GM21786 (cell line): ENCODE measurements at regions not wholly inside any gene's neighbourhood (a gene's known extent, or its start where the extent isn't known, plus 50 kb on each side); places are given as distances from the start of the nearest gene placed in this dataset.

Experiments
- ATAC-seq: cut with Tn5 transposase; IDR thresholded peaks from one replicate; pipeline ENCODE4 v1.9.1; 2021; ENCODE audit not compliant: unreplicated experiment

DNA sequence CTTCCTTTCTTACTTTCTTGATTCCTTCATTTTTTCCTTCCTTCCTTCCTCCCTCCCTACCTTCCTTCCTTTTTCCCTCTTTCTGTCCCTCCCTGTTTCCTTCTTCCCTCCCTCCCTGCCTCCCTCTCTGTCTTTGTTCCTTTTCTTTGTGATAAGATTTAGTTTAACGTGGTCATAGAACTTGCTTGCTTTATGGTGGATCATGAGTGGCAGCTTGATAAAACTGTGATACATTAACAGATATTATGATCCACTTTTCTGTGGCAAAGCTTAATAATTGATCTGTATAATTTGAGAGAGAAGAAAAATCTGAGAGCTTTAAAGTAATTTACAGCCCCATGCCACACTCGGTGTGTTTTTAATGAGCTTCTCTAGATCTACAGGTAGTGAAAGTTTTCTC is 280.5 kb downstream of the RNF144B start:
- ATAC-seq: no peak

DNA sequence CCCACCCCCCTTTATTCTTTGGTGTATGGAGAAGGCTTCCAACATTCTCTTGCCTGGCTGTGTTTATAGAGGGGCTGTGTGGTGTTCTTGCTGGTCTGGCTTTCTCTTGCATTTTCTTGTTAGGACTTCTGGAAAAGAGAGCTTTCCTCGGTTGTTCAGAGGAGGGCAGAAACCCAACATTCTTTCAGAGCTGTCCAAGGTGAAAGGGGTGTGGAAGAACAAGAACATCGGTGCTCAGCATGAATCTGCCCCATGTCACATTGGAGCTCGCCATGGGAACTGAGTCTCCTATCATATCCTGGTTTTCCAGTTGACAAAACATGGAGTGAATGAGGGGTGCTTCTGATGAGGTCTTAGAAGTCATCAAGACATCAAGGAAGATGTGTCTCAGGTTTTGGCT is 281.8 kb downstream of the RNF144B start:
- no peak for ATAC-seq

DNA sequence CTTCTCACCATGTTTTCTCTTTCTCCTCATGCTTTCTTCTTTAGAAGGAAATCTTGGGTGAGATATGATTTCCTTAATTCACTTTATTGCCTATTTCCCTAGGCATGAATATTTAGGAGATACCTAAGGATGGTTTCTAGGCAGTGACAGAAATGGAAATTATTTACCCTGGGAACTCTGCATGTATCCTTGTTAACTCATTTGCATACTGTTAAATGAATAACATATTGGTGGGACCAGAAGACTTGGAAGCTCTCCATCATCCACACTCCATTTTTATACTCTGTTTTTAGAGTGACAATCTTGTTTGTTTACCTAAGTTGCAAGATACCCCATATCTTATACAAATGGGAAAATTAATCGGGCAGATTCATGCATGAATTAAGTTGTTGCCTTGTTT is 285.7 kb downstream of the RNF144B start:
- ATAC-seq: no peak

DNA sequence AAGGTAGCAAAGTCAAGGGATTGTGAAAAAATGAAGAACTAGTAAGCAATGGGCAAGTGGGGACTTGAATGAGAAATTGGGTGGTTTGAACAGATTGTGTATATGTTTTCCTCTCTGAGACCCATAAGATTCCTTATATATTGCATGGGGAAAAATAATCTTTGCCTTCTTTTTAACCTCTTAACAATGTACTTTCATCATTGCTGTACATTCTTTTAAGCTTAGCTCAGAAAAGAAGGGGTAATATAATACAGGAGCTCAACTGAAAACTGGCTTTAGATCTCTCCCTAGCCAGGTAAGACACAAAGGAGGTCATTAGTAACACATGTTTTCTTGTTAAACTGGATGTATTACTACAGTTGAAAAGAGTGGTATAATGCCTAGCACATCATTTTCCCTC is 287.2 kb downstream of the RNF144B start:
- ATAC-seq: no peak

DNA sequence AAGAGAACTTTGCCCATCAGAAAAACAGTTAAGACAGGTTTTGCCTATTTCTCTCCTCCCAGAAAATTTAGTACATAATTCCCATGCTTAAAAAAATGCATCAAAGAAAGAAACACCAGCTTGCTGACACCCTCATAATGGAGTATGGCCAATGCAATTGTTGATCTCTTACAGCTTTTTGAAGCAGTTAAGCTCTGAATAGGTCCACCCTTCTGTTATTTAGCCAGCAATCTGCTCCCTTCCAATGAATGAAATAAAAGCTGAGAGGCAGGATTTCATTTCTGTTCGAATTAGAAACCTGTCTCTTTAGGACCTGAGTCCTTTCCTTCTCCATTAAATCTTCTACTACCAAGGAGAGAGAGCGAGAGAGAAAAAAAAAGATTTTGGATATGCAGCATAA is 288.7 kb downstream of the RNF144B start:
- no peak for ATAC-seq

DNA sequence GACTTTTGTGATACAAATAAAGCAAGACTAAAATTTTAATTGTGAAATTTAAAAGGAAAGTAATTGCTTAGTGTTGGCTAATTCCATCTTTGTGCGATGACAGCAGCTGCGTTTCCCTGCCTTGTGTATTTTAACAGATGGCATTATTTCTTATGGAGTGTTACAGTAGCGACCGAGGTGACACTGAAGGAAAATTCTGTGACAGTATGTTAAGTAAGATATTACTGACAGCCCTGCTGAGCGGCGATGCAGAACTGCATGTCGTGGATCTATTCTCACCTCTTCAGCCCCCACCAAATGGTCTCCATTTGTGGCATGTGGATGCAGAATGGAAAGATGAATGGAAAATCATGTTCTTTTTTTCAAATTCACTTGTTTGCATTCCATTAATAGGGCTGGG is 289.4 kb downstream of the RNF144B start:
- no peak for ATAC-seq

DNA sequence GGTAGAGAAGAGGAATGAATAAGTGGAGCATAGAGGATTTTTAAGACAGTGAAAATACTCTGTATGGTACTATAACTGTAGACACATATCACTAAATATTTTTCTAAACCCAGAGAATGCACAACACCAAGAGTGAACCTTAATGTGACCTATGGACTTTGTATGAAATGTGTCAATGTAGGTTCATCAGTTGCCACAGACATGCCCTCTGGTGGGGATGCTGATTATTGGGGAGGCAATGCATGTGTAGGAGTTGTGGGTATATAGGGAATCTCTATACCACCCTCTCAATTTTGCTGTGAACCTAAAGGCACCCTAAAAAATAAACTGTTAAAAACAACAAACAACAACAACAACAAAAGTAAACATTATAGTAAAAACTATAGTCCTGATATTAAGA is 293.7 kb downstream of the RNF144B start:
- no peak for ATAC-seq

DNA sequence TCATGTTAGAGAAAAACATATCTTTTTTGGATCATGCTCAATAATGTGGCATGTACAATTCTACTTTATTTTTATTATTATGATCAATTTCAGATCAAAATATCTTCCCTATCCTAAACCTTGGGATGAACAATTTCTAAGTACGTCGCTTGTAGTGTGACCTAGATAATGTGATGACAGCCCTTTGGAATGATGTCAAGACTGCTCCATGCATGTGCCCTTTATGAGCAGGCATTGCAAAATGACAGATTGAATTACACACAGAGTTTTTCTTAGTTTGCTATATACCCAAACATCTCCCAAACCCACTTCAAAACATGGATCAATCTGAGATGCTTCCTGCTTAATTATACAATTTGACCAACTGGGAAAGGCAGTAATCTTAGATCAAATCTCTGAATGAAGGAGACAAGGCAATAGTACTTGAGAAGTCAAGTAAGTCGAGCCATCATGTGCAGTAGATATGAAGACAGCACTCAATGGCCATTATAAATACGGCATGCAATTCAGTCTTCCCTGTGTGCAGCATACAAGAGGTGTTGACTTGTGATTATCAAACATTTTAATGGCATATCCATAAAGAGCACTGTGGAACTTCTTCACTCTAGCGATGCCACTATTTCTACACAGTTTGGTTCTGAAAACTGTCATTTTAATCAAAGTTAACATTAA is 294.8 kb downstream of the RNF144B start:
- no peak for ATAC-seq

DNA sequence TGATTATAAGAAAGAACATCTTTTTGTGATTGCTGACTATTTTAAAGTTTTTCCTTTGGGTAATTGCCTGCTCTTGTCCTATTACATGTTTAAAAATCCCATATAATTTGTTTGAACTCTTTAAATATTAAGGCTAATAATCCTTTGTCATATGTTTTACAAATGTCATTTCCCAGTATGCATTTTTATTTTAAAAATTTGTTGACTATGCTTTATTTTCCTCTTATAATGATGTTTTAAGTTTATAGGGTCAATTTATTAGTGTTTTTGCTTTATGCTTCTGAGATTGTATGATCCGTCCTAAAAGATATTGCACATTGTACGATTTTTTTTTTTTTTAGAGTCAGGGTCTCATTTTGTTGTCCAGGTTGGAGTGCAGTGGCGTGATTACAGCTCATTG is 297.2 kb downstream of the RNF144B start:
- no peak for ATAC-seq

DNA sequence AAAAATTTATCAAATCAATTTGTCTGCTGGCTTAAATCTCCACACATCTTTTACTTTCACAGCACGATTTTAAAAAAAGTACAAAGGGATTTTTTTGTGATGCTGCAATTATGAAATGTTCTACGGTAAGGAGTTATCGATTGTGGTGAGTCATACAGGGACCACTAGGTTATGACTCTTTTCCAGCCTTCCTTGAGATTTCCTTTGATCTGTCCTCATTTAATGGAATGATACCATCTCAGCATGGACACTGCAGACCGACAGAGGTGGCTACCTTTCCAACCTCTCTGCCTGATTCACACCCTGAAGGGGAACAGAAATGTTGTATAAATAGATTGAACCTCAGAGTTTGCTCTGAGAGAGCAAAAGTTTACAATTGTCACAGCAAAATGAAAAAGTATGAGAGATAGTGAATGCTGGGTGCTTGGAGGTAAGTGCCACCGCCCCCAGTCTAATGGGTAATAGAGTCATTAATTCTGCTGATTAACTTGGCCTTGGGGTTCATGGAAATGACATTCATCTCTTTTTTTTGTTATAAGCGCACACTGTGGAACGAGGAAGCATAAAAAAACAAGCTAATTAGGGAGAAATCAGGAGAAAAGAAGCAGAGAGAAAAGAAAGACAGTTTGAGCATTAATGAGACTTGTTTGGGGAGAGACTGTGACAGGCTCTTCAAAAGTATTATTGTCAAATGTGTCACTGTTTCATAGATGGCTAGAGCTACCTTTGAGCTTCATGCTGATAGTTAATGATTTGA is 306.0 kb downstream of the RNF144B start:
- no peak for ATAC-seq

DNA sequence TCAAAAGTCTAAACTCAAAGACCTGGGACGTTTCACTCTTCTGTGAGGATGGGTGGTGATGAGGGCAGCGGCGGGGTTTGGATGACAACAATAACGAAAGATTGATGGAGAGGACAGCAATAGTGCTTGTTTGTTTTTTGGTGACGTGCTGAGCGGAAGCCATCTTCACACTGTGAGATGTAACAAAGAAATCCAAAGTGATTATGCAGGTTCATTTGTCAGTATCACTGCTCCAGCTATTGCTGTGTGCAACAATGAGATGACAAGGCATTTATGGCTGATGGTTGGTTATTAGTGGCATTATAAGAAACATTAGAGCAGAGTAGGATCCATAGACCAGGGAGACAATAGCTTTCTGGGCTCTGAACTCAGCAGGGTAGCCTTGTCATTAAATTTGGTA is 306.7 kb downstream of the RNF144B start:
- no peak for ATAC-seq

DNA sequence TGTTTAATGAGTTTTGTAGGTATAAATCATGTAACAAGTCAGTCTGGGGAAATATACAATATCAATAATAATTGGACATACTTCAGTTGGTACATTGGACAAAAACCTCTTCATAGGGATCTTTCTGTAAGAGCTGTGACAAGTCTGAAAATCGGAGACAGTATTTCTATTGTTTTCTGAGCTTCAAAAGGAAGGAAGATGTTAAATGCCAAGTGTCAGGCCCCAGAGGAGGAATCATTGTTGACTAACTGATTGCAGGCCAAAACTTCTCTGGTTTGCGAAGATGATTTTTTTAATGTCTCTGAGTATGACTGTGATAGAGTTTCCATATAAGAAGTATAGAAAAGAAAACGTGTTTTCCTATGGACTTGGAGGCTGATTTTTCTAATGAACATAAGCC is 316.4 kb downstream of the RNF144B start:
- ATAC-seq: no peak

DNA sequence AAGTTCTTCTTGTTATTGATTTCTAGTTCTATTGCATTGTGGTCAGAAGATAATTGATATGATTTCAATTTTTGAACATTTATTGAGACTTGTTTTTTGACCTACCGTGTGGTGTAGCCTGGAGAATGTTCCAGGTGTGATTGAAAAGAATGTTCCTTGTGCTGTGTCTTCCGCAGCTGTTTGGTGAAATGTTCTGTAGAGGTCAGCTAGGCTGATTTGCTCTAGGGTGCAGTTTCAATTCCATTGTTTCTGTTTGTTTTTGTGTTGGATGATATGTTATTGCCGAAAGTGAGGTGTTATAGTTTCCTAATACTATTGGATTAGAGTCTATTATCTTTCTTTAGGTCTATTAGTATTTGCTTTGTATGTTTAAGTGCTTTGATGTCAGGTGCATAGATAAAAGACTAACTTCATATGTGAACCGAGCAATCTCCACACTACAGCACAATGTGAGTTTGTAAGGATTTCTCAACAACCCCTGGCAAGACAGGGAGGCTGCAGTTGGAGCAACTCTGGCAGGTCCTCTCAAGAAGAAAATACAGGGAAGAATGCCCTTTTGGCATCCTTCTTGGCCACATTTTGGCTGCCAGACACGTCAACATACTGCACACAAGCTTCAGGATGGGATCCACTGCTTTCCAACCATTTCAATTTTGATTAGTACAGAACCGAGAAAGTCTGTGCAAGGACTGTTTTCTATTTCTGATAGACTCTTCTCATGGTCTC is 320.7 kb downstream of the RNF144B start:
- ATAC-seq: no peak

DNA sequence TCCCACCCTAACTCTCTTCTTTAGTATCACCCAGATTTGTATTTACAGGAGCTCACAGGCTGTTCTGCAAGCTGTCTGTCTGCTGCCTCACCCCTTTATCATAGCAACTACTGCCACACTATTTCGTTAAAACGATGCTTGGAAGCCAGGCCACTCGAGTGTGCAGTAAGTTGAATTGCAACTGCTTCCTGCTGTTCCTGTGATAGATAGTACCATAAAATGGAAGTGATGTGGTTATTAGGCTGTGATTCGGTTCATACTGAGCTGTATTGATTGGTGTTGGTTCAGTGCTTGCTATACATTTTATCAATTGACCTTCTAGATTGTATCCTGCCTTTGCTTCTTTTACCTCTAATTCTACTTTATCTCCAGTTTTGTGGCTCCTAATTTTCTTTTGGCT is 325.4 kb downstream of the RNF144B start:
- no peak for ATAC-seq

DNA sequence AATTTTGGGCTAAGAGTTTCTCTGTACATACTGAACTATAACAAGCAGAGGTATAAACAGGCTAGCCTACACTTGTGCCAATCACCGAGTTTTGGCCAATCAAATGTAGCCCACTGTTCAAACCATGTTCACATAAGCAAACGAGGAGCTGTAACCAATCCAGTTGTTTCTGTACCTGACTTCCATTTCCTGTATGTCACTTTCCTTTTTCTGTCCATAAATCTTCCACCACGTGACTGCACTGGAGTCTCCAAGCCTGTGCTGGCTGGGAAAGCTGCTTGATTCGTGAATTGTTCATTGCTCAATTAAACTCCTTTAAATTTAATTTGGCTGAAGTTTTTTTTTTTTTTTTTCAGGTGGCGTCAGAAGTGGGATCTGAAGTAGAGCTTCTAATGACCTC is 332.9 kb downstream of the RNF144B start:
- ATAC-seq: no peak

DNA sequence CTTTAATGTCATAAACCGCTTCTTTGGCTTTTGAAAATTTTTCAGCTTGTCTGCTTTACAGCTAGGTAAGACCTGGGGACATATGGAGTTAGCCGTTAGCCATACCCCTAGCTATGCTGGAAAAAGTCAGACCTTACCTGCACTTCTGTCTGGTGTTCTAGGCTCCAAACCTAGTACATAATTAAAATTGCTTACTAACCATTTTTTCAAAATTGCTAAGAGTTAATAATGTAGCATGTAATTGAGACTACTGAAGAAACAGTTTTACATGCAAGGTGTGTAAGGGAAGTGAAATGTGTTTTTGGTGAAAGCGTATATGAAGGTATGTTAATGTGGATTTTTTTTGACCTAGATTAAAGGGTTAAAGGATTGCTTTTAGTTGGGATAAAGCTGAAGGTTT is 336.9 kb downstream of the RNF144B start:
- no peak for ATAC-seq

DNA sequence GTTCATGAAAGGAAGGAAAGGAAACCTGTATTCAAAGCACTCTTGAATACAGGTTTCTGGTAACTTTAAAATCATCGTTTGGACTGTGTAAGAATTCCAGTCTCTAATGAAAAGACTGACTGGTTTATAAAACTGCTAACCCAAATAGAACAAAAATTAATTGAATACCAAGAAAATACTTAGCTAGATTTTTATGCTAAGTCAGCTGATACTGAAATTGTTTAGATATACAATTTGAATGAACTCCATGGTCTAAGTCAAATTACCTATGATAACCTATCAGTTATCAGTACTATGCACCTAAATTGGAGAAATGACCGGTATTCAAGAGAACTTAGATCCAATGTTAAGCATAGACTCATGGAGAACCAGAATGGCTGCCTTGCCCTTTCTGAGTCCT is 338.3 kb downstream of the RNF144B start:
- no peak for ATAC-seq

DNA sequence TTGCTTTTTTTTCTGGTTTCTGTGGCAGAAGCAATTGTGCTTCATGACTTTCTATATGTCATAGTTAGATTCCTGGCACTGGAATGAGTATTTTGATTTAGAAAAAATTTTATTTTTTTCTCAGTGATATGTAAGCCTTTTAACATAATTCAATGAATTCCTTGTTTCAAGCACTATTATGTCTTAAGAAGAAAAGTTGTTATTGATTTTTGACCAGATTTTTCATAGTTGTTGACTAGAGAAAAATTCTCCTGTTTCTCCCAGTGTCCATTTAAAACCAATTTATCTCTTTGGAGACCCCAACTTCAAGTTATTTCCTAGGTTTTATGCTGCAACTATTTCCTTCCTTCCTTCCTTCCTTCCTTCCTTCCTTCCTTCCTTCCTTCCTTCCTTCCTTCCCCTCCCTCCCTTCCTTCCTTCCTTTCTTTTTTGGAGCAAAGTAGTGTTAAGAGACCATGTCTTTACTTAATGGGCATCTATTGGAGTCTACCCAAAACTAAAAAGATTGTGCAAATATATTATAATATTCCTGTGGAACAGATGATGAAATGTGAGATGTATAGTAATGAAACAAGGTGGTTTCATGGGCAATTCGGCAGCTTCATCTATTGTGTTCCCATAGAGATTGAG is 346.9 kb downstream of the RNF144B start:
- ATAC-seq: no peak

DNA sequence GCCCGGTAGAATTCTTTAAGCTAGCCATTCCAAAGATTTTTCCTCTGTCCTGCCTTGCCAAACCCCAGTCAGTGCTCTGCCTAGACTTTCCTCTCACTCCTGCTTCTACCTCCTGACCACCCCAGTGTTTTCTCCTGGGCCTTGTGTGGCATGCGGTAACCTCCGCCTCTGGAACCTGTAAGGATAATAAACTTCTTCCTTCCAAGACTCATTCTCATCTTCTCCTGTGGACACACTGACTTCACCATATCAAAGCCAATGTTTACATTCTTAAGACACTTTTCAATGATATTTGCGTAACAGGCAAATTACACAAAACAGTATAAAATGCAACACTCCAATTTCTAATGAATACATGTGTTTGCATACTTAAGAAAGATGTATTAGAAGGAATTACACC is 354.6 kb downstream of the RNF144B start:
- ATAC-seq: no peak

DNA sequence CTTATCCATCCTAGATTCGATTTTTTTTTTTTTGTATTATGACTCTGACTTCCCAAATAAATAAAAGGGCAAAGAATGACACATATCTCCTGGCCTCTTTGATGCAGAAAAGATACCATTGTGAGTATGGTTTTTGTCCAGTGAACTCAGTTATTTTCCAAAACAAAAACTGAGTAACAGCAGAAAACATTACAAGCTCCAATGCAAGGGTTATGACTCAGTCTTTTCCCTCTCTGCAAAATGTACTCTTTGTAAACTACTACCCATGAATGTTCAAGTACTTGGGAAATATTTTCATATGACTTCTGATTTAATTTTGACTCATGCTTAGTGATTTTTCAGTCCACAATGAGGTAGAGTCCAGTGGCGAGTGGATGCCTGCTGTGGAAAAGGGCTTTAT is 355.3 kb downstream of the RNF144B start:
- ATAC-seq: no peak

DNA sequence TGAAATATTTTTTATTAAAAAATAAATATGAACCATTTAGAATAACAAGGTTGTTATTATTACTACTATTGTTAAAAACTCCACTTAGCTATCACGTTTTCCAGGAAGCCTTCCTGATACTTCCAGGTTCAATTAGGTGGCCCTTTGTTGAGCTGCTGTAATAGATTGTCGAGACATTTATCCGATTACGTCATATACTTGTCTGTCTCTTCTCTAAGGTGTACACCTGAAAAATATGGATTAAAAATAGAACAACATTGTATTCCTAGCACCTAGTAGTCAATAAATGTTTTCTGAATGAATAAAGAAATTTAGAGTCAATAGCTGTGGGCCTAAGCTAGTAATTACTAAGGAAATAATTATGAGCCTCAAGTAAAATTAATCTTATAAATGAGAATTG is 359.6 kb downstream of the RNF144B start:
- no peak for ATAC-seq

DNA sequence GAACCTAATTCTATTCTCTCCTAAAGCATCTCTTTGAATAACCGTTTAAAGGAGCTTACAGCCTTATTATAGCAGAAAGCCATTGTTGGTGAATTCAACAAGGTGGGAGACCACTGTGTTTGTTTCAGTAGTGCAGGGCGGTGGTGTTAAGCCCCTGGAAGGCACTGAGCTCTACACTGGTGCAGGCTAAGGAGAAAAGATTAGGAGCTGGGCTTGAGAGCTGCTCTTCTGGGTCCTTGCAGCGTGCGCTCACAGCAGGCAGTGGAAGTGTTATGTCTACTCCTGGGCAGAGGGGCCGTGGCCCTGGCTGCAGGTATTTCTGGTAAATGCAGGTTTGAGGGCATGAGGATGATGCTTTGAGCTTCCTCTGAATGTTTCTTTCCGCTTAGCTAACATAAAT is 361.2 kb downstream of the RNF144B start:
- no peak for ATAC-seq
